Liver (tissue), 3 donors: ENCODE measurements at regions not wholly inside any gene's neighbourhood (a gene's known extent, or its start where the extent isn't known, plus 50 kb on each side); places are given as distances from the start of the nearest gene placed in this dataset.

ENCODE experiments used
- CTCF ChIP-seq: fragments of 150-350 bp; IDR thresholded peaks from 2 replicates; pipeline ENCODE4 v1.5.1; 2017; ENCODE audit warnings: improper control_type of control experiment, low read depth, low read length; ENCODE audit not compliant: missing input control
- EGR1 ChIP-seq, 2 donors: IDR thresholded peaks; 2 replicates each; pipeline ENCODE4 v1.6.1; 2016 to 2018; ENCODE audit warnings: antibody characterized with exemption in 2 of 2, low read depth in 2 of 2
- GABPA ChIP-seq, 2 donors: IDR thresholded peaks in 1 of 2; conservative IDR thresholded peaks in 1 of 2; 2 replicates each; pipeline ENCODE4 v1.6.1; 2016; ENCODE audit warnings: antibody characterized with exemption in 2 of 2, mild to moderate bottlenecking in 1 of 2, moderate library complexity in 1 of 2
- HNF4A ChIP-seq, 2 donors: conservative IDR thresholded peaks; 2 replicates each; pipeline ENCODE4 v1.6.1; 2016; ENCODE audit warnings: antibody characterized with exemption in 2 of 2, mild to moderate bottlenecking in 2 of 2
- JUND ChIP-seq, 2 donors: IDR thresholded peaks; 2 replicates each; pipeline ENCODE4 v1.6.1; 2016; ENCODE audit warnings: antibody characterized with exemption in 2 of 2
- MAX ChIP-seq: IDR thresholded peaks from 2 replicates; pipeline ENCODE4 v1.6.1; 2016; ENCODE audit warnings: antibody characterized with exemption
- RAD21 ChIP-seq, 2 donors: IDR thresholded peaks; 2 replicates each; pipeline ENCODE4 v1.6.1; 2016; ENCODE audit warnings: antibody characterized with exemption in 2 of 2, mild to moderate bottlenecking in 2 of 2
- REST ChIP-seq: IDR thresholded peaks from 2 replicates; pipeline ENCODE4 v1.6.1; 2016; ENCODE audit warnings: antibody characterized with exemption, mild to moderate bottlenecking
- RXRA ChIP-seq, 2 donors: IDR thresholded peaks; 2 replicates each; pipeline ENCODE4 v1.6.1; 2017 to 2018; ENCODE audit warnings: antibody characterized with exemption in 2 of 2, mild to moderate bottlenecking in 1 of 2
- SP1 ChIP-seq: IDR thresholded peaks from 2 replicates; pipeline ENCODE4 v1.6.1; 2018; ENCODE audit warnings: antibody characterized with exemption, mild to moderate bottlenecking
- ZBTB33 ChIP-seq: IDR thresholded peaks from 2 replicates; pipeline ENCODE4 v1.6.1; 2016; ENCODE audit warnings: antibody characterized with exemption
- TF ChIP-seq, protein P1 (sequence below): IDR thresholded peaks from 2 replicates; pipeline ENCODE4 v1.6.1; 2016; ENCODE audit warnings: antibody characterized with exemption
- donor health status: healthy.
- donor health status: healthy.

DNA sequence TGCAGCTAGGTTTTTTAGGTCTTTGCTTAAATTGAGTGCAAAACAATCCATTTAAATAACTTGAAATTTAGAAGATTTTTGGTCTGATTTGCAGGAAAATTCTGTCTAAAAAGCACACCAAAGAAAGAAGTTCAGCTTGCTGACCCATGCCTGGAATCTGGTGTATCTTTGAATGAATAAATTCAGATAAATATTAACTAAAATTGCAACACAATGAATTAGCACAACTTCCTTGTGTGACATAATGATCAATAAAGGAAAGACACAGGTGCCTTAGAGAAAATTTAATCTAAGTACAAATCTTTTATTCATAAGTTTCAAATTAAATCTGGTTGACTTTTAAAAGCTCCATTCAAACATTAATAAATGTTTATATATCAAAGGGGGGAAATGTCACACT, 791.5 kb upstream of the LCORL start:
- TF ChIP-seq REST (no peak), CTCF (no peak), EGR1 (IDR thresholded peaks at IDR 0.05; ENCODE audit: low read depth in 2 of 2) (no peak), ZBTB33 (no peak), RAD21 (IDR thresholded peaks at IDR 0.05) (no peak), GABPA (IDR thresholded peaks at IDR 0.05 in 1 of 2, conservative IDR thresholded peaks at IDR 0.05 in 1 of 2) (no peak), JUND (IDR thresholded peaks at IDR 0.05) (no peak), RXRA (IDR thresholded peaks at IDR 0.05) (peak in 1 of 2 donors; percentile 4), MAX (no peak), SP1 (no peak), HNF4A (conservative IDR thresholded peaks at IDR 0.05) (peak in 1 of 2 donors; percentile 13)
- TF ChIP-seq, protein P1, sequence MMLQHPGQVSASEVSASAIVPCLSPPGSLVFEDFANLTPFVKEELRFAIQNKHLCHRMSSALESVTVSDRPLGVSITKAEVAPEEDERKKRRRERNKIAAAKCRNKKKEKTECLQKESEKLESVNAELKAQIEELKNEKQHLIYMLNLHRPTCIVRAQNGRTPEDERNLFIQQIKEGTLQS = no peak
